ENCODE measurements at regions not wholly inside any gene's neighbourhood (a gene's known extent, or its start where the extent isn't known, plus 50 kb on each side); places are given as distances from the start of the nearest gene placed in this dataset.

DNA sequence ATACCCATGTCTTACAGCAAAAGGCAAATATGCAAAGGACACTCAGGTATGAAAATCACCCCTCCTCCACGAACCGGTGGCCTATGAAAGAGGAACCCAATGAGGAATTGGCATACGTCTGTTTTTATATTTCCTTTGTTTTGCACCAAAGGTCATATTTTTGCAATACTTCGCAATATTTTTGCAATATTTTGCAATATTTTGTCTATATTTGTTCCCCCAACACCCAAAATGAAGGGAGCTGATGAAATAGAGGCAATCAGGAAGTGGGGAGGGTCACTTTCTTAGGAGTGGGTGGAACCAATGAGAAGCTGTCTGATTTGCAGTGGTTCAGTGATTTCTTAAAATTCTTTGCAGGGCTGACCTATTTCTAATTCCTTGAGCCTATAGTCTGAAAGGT is 296.8 kb upstream of the TSHZ2 start:
- TF ChIP-seq CTCF (IDR thresholded peaks at IDR 0.05) (no peak), POLR2AphosphoS5 (IDR thresholded peaks at IDR 0.05; ENCODE audit: low read depth, low read length) (no peak), TCF7L2 (IDR thresholded peaks at IDR 0.05; ENCODE audit: low read depth, low read length) (no peak), SIN3A (IDR thresholded peaks at IDR 0.05; ENCODE audit: borderline replicate concordance, insufficient read depth, low read depth, low read length) (no peak)
- TF ChIP-seq, protein P1, sequence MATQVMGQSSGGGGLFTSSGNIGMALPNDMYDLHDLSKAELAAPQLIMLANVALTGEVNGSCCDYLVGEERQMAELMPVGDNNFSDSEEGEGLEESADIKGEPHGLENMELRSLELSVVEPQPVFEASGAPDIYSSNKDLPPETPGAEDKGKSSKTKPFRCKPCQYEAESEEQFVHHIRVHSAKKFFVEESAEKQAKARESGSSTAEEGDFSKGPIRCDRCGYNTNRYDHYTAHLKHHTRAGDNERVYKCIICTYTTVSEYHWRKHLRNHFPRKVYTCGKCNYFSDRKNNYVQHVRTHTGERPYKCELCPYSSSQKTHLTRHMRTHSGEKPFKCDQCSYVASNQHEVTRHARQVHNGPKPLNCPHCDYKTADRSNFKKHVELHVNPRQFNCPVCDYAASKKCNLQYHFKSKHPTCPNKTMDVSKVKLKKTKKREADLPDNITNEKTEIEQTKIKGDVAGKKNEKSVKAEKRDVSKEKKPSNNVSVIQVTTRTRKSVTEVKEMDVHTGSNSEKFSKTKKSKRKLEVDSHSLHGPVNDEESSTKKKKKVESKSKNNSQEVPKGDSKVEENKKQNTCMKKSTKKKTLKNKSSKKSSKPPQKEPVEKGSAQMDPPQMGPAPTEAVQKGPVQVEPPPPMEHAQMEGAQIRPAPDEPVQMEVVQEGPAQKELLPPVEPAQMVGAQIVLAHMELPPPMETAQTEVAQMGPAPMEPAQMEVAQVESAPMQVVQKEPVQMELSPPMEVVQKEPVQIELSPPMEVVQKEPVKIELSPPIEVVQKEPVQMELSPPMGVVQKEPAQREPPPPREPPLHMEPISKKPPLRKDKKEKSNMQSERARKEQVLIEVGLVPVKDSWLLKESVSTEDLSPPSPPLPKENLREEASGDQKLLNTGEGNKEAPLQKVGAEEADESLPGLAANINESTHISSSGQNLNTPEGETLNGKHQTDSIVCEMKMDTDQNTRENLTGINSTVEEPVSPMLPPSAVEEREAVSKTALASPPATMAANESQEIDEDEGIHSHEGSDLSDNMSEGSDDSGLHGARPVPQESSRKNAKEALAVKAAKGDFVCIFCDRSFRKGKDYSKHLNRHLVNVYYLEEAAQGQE (IDR thresholded peaks at IDR 0.05; ENCODE audit: insufficient read depth in 1 of 2, low read depth in 2 of 2, low read length in 1 of 2): no peak
